Stomach (tissue), 8 donors: ENCODE measurements at regions not wholly inside any gene's neighbourhood (a gene's known extent, or its start where the extent isn't known, plus 50 kb on each side); places are given as distances from the start of the nearest gene placed in this dataset.
"Not testable (repeated sequence)": the region's sequence is repeated elsewhere in the genome, so short reads cannot be mapped to it uniquely, and the experiment has no call there.

Source experiments
- DNase-seq, 2 donors: peaks; one replicate each; pipeline versions ENCODE4 v3.0.0 to v3.0.0-alpha.2; 2013 to 2019
- H3K27ac ChIP-seq, 5 donors: fragments of 200-600 bp in 4 of 5; sonication (generic) in 4 of 5; one replicate each; pipeline ENCODE4 v1.5.1; 2013 to 2019; ENCODE audit warnings: mild to moderate bottlenecking in 1 of 5, moderate library complexity in 1 of 5
- H3K27me3 ChIP-seq, 3 donors: fragments of 200-600 bp; sonication (generic); one replicate each; pipeline ENCODE4 v1.5.1; 2017 to 2019; ENCODE audit warnings: mixed run types in 1 of 3
- H3K36me3 ChIP-seq, 4 donors: fragments of 200-600 bp; sonication (generic); 1 replicate in 3 of 4; 2 replicates in 1 of 4; pipeline ENCODE4 v1.5.1; 2016 to 2019
- H3K4me1 ChIP-seq, 4 donors: fragments of 200-600 bp; sonication (generic); one replicate each; pipeline ENCODE4 v1.5.1; 2016 to 2019
- H3K4me3 ChIP-seq, 4 donors: fragments of 200-600 bp; sonication (generic) in 3 of 4; one replicate each; pipeline ENCODE4 v1.5.1; 2016 to 2019; ENCODE audit warnings: mild to moderate bottlenecking in 1 of 4
- H3K9me3 ChIP-seq, 4 donors: fragments of 200-600 bp; sonication (generic); one replicate each; pipeline ENCODE4 v1.5.1; 2016 to 2019
- CTCF ChIP-seq, 7 experiments: fragments of 450-650 bp in 4 of 7; fragments of 200-600 bp in 3 of 7; sonication (generic) in 3 of 7; IDR thresholded peaks; one replicate each; pipeline ENCODE4 v1.5.1; 2016 to 2019; ENCODE audit warnings: antibody characterized with exemption in 7 of 7, control low read depth in 2 of 7, mild to moderate bottlenecking in 1 of 7
- EP300 ChIP-seq: sonication (generic); formaldehyde crosslinking; IDR thresholded peaks from one replicate; pipeline ENCODE4 v1.6.1; 2017; ENCODE audit warnings: antibody characterized with exemption
- POLR2A ChIP-seq, 4 donors: fragments of 450-650 bp; IDR thresholded peaks; one replicate each; pipeline ENCODE4 v1.6.1; 2016; ENCODE audit warnings: antibody characterized with exemption in 4 of 4, control low read depth in 2 of 4, mild to moderate bottlenecking in 1 of 4, moderate library complexity in 1 of 4
- POLR2AphosphoS5 ChIP-seq, 3 donors: sonication (generic); formaldehyde crosslinking; IDR thresholded peaks; one replicate each; pipeline ENCODE4 v1.6.1; 2016; ENCODE audit warnings: antibody characterized with exemption in 3 of 3
- WGBS, 5 donors: extraction: QIAGEN DNeasy Blood & Tissue Kit in 3 of 5; methylation state at CpG; one replicate each; pipeline versions ENCODE4 v1.1.5 to v1.1.7; 2013 to 2018; 5-methylcytosine and 5-hydroxymethylcytosine counted together
- intact Hi-C: fragments of 100-400 bp; cut with DNase I; formaldehyde crosslinking; loops from one replicate; pipeline ENCODE4 v1.15.1; 2023; ENCODE audit warnings: low total_unique reads
- donor health status: healthy with polysubstance abuse.
- donor health status: Bipolar disorder and iron deficiency.
- donor health status: healthy.

- 62 to 78% (median 70%) methylated on average over 4 of the region's 4 CpGs for WGBS, 5 donors
- no peak for DNase-seq
- TF ChIP-seq CTCF (IDR thresholded peaks at IDR 0.05): peak in 3 of 7 experiments; percentile 20 to 45 (median 27)
- no peak for TF ChIP-seq POLR2A (IDR thresholded peaks at IDR 0.05)
- H3K9me3 ChIP-seq: peaks cover 0 to 18% (median 11%) of the 10 kb centered on the region in 4 donors
- H3K27ac ChIP-seq: no peak overlapping the region
- H3K4me1 ChIP-seq: no peaks in the 10 kb centered on the region
- H3K4me3 ChIP-seq: no peak overlapping the region
- no peaks in the 10 kb centered on the region for H3K27me3 ChIP-seq
- intact Hi-C loops: no loop called here
- no peaks in the 10 kb centered on the region for H3K36me3 ChIP-seq
Observed at GRCh38 chr10:78664929-78665553, 403.7 kb upstream of the ZMIZ1 start.

GRCh38 chr10:78672918-78673317 lies 395.8 kb upstream of the ZMIZ1 start:
- no peaks in the 10 kb centered on the region for H3K27me3 ChIP-seq
- H3K9me3 ChIP-seq: no peaks in the 10 kb centered on the region
- no peak overlapping the region for H3K4me3 ChIP-seq
- no peak overlapping the region for H3K27ac ChIP-seq
- intact Hi-C loops: no loop called here
- no peaks in the 10 kb centered on the region for H3K36me3 ChIP-seq
- WGBS, 5 donors: 78 to 95% (median 88%) methylated on average over 4 of the region's 4 CpGs
- no peaks in the 10 kb centered on the region for H3K4me1 ChIP-seq
- DNase-seq: no peak
- TF ChIP-seq EP300 (no peak), CTCF (IDR thresholded peaks at IDR 0.05) (no peak), POLR2A (IDR thresholded peaks at IDR 0.05) (no peak), POLR2AphosphoS5 (IDR thresholded peaks at IDR 0.05) (no peak)

GRCh38 chr10:78681141-78681540 lies 387.6 kb upstream of the ZMIZ1 start:
- WGBS, 5 donors: 91 to 97% (median 94%) methylated on average over 7 of the region's 7 CpGs
- H3K27me3 ChIP-seq, intact Hi-C loops, DNase-seq, H3K36me3 ChIP-seq, H3K4me3 ChIP-seq, H3K27ac ChIP-seq, H3K4me1 ChIP-seq, H3K9me3 ChIP-seq: not testable (repeated sequence)

- H3K27me3 ChIP-seq, H3K36me3 ChIP-seq, H3K9me3 ChIP-seq, H3K4me1 ChIP-seq, intact Hi-C loops, H3K4me3 ChIP-seq, DNase-seq, H3K27ac ChIP-seq: not testable (repeated sequence)
- WGBS, 5 donors: 70 to 81% (median 75%) methylated on average over 10 of the region's 10 CpGs
Observed at GRCh38 chr10:78681986-78682385, 386.8 kb upstream of the ZMIZ1 start.

- no peaks in the 10 kb centered on the region for H3K27me3 ChIP-seq
- H3K36me3 ChIP-seq: no peaks in the 10 kb centered on the region
- TF ChIP-seq EP300 (no peak), CTCF (IDR thresholded peaks at IDR 0.05) (no peak), POLR2A (IDR thresholded peaks at IDR 0.05) (no peak), POLR2AphosphoS5 (IDR thresholded peaks at IDR 0.05) (no peak)
- no peak overlapping the region for H3K27ac ChIP-seq
- intact Hi-C loops: no loop called here
- H3K4me3 ChIP-seq: no peak overlapping the region
- peaks cover 0 to 6% (median 0%) of the 10 kb centered on the region in 4 donors for H3K9me3 ChIP-seq
- H3K4me1 ChIP-seq: peaks cover 8 to 24% (median 15%) of the 10 kb centered on the region in 4 donors
- 58 to 71% (median 64%) methylated on average over 9 of the region's 9 CpGs for WGBS, 5 donors
- DNase-seq: peak in 1 of 2 donors; percentile 59
Observed at GRCh38 chr10:78684947-78685346, 383.8 kb upstream of the ZMIZ1 start.
